NCI-H2081 treated with DMSO at 0.1 percent for 48 hours (cell line): ENCODE measurements at regions not wholly inside any gene's neighbourhood (a gene's known extent, or its start where the extent isn't known, plus 50 kb on each side); places are given as distances from the start of the nearest gene placed in this dataset.

ENCODE experiments used
- DNase-seq: peaks from one replicate; lab custom pipeline; 2025; lab: John Stamatoyannopoulos, UW

DNA sequence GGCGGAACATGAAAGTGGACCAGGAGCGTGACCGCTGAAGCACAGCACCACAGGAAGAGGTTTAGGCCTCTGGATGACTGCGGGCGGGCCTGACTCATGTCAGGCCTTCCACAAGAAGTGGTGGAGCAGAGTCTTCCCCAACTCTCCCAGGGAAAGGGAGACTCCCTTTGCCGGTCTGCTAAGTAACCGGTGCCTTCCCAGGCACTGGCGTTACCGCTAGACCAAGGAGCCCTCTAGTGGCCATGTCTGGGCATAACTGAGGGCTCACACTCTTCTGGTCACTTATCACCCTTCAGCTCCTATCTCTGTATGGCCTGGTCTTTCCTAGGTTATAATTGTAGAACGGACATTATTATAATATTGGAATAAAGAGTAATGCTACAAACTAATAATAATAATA, 1931.9 kb downstream of the TP53TG3F start:
- peak; percentile 19 for DNase-seq

DNA sequence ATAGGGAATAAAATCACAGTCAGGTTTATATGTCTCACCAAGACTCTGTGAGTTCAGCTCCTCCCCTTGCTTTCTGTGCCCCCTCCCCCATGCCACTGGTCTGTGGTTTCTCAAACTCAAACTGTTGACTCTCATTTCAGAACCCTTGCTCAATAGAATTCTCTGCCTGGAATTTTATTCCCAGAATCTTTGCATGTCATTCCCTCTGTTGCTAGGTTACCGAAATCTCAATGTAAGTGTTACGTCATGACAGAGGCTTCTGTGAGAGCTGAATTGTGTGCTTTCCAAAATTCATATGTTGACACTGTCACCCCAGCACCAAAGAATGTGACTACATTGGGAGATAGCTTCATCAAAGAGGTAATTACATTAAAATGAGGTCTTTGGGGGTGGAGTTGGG, 1938.8 kb downstream of the TP53TG3F start:
- DNase-seq: no peak

DNA sequence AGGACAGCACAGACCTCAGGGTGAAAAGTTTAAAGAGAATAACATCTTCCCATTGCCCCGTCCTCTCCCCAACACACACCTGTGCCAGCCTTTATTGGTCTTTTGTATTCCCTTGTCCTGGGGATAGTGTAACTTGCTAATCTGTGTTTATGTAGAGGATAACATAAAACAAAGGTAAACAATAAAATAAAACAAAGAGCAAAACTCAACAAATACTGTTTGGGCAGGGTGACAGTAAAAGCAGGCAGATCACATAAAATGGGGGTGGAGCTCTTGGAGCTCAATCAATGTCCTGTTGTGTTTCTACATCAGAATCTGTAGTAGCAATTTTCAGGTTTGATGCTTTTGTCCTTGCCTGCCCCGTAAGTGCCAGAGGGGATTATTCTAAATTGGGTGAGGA, 1939.7 kb downstream of the TP53TG3F start:
- no peak for DNase-seq

DNA sequence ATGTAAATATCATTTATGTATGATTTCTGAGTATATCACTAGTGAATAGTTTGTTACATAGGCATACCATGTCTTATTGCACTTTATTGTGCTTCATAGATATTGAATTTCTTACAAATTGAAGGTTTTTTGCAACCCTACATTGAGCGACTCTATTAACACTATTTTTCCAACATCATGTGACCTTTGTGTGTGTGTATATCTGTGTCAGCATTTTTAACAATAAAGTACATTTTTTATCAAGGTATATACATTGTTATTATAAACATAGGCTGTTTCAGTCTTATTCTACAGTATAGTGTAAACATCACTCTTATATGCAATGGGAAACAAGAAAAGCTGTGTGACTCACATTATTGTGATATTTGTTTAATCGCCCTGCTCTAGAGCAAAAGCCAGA, 1944.9 kb downstream of the TP53TG3F start:
- no peak for DNase-seq

DNA sequence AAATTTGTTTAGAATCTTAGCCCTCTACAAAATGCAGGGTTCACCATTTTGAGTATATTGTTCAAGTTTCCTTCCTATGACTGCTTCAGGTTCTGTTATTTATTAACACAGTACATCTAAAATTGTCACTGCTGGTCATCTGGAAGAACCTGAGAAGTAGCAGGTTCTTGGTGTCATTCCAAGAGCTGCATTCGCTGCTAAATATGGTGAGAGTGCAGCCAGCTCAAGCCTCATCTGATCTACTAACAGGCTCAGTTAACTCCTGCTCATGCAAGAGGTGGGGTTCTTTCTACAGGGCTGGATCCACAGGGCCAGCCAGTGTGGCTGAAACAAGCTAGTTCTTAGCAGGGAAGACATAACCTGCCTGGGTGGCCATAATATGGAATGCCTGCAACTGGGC, 1946.1 kb downstream of the TP53TG3F start:
- DNase-seq: no peak

DNA sequence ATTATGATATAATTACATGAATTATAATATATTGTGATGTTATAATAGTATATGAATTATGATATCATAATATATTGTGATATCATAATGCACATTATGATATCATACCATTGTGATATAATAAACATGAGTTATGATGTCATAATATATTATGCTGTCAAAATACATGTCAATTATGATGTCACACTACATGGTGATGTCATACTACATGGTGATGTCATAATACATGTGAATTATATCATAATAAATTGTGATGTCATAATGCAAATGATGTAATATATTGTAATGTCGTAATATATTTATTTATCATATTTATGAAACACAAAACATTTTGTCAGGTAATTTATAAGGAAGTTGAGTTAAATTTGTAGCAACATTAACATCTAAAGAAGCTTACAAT, 1950.1 kb downstream of the TP53TG3F start:
- DNase-seq: no peak

DNA sequence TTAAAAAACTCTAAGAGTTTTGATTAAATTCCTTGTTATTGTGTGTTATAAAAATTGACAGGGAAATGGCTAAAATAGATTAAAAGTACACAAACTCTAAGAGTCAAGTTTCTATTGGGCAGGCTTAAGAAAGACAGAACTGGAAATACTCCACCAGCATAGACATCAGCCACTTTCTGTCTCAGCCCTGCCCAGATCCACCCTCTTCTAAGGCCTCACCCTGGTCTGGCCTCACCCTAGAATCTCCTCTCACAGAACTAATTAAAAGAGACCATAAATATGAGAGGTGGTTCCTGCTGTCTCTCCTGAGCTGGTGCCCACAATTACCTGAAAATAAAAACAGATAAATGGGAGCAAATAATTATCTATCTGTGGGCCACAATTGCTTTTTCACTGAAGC, 1951.0 kb downstream of the TP53TG3F start:
- no peak for DNase-seq

DNA sequence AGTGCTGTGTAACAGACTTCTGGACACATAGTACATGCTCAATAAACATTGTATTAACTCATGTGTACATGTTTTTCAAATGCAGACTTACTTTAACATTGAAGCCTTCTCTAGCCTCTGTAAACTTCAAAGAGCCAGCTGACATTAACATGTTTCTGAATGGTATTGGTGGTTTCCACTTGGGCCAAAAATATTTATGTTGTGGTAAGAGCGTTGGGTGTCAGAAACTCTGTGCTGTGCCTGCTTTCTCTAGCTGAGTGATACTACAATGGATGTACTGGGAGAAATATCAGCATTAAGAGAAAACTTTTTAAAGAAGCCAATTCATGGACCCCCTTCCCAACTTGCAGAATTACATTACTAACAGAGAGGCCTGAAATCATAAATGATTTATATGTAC, 1951.7 kb downstream of the TP53TG3F start:
- no peak for DNase-seq

DNA sequence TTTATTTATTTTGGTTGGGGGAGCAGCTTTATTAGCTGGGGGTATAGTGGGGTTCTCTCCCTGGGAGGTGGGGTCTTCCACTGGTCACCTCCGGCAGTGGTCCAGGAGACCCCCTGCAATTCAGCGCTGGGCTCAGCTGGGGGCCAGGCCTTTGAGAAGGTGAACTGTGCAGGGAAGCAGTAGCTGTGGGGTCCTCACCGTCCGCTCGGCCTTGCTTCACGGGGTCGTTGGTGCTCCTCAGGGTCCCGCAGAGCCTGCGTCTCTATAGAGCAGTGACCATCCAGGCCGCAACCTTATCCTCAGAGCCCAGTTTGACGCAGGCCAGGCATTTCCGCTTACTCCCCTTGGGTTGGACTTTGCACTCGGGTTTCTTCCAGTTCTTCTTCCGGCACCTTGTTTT, 1954.7 kb downstream of the TP53TG3F start:
- no peak for DNase-seq

DNA sequence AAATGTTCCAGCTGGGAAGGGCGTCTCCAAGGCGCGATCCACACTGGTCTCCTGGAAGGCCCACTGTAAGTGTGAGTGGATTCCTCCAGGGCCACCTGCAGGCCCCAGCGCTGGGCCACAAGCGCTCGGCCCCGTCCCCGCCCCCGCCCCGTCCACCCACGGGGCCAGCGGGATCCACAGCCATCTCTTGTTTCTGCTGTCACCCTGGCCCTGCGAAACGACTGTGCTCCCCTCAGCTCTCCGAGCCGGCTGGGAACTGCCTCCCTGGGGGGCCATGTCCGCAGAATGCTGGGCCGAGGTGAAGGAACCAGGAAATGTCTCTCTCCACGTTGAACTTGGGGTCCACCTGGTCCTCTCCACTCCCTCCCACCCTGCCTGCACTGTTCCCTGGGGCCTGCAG, 1955.2 kb downstream of the TP53TG3F start:
- DNase-seq: no peak

DNA sequence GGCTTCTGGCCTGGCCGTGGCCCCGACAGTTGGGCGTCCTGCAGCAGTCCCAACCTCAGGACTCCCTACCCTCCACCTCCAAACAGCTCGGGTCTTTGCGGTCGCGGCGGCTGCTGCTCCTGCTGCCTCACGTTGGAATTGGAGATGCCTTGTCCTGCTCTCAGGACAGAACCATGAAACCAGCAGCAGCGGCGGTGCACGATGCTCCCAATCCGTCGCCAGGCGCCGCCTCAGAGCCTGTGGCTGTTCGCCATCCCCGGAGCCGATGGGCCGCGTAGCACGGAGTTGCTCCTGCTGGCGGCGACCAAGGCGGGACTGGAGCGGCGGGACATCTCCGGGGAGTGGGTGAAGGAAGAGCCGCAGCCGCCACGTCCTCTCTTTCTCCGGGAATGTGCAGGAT, 1965.9 kb downstream of the TP53TG3F start:
- no peak for DNase-seq

DNA sequence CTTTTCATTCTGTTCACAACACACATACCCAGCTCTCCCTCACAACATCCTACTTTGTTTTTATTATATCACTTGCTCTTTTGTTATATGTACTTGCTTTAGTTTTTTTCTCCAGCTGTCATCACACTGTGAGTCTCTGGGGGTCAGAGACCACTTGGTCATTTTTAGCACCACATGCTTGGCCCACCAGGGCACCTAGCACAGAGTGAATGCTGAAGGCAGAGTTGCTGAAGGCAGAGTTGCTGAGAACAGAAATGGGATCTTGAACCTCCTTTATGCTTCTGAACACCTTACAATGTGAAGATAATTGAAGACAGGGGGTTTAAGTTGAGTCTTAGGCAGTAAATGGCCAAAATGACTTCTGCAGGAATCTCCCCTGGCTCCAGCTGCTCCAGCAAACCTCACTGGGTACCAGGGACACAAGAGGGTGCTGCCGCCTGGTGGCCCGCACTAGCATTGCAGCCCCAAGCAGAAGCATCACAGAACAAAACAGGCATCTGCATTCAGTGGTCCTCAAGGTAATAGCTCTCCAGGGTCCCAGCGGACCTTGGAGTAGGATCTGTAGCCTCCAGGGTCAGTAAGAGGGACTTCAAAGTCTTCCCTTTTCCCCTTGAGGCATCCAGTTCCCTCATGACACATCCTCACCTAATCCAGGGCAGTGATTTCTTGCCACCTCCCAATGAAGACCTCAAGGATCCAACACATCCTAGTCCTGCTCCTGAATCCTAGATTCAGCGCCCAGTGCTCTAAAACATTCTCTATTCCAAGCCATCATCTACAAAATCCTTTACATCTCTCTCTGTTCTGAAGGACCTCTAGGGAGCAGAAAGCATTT, 1972.6 kb downstream of the TP53TG3F start:
- DNase-seq: no peak

DNA sequence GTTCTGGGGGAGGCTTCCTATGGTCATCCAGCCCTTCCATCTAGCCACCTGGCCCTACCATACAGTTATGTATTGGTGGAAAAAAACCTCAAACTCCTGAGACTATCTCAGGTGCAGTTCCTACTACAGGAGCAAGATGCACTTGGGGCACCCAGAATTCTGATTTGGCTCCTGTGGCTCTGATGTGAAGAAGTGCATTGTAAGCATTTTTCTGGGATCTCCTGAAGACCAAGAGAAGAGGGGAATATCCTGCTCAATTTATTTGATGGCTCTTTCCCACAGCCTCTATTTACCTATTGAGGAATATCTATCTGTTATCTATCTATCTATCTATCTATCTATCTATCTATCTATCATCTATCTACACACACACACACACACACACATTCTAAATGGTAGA, 1981.5 kb downstream of the TP53TG3F start:
- no peak for DNase-seq

DNA sequence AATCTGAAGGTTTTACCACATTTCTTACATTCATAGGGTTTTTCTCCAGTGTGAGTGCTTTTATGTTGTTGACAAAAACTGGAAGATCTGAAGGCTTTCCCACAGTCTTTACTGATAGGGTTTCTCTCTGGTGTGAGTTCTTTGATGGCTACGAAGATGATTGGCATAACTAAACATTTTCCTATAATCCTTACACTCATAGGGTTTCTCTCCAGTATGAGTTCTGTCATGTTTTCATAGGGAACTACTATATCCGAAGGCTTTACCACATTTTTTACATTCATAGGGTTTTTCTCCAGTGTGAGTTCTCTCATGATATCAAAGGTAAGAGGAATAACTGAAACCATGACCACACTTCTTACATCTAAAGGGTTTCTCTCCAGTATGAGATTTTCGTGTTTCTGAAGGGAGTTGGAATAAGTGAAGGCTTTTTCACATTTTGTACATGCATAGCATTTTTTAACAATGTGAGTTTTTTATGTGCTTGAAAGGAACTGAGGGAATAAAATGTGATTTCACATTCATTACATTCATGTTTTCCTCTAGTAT, 1987.7 kb downstream of the TP53TG3F start:
- no peak for DNase-seq

DNA sequence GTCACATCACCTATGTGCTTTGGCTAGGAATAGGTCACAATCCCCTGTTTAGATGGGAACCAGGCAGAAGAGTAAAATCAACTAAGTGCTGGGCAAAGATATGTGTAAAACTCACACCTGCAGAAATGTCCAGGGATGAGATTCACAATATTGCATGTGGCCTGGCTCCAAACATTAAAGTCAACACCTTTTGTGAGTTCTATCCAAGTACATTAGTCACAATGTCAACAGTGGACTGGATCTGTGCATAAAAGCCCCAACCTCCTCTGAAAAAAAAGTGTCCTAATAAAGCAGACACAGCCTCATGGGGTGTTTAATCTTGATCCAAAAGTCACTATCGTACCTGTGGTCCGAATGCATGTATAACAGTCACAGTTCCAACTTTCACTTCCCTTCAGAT, 1990.3 kb downstream of the TP53TG3F start:
- DNase-seq: no peak

DNA sequence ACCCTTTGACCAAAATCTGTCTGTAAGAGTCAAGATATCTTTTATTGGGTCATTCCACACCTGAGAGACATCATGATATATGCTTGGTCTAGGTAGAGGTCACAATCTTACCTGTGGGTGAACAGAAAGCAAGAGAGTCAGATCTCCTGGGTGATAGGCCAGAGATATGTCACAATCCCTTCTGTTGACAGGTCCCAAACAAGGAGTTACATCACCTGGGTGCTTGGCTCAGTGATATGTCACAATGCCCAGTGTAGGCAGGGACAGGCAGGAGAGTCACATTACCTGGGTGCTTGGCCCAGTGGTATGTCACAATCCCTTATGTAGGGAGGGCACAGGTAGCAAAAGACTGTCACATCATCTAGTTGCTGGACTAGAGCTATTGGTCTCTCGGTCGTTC, 1991.2 kb downstream of the TP53TG3F start:
- no peak for DNase-seq

DNA sequence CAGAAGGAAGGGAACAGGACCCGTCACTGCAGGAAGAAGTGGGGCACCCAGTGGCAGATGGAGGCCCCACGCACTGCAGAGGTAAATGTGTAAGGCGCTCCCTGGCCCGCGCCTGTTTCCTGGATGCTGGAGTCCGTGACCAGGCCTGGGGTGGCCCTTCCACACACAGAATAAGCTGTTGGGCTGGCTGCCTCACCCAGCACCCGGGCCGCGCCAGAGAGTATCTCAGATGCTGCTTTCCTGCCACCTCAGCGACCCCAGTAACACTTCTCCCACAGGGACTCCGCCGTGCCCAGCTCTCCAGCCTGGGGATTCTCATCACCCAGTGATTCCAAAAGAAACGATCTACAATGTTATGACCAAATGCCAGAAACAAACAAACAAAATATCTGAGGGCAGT, 1993.1 kb downstream of the TP53TG3F start:
- no peak for DNase-seq

DNA sequence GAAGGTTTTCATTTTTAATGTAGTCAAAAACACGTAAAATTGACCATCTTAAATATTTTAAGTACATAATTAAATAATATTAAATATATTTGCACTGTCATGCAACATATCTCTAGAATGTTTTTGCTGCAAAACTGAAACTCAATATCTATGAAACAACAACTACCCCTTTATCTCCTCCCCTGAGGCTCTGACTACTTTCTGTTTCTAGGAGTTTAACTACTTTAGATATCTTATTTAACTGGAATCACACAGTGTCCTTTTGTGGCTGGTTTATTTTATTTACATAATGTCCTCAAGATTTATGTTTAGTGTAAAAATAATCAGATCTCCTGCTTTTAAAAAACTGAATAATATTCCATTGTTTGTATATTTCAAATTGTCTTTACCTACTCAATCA, 2003.9 kb downstream of the TP53TG3F start:
- no peak for DNase-seq

DNA sequence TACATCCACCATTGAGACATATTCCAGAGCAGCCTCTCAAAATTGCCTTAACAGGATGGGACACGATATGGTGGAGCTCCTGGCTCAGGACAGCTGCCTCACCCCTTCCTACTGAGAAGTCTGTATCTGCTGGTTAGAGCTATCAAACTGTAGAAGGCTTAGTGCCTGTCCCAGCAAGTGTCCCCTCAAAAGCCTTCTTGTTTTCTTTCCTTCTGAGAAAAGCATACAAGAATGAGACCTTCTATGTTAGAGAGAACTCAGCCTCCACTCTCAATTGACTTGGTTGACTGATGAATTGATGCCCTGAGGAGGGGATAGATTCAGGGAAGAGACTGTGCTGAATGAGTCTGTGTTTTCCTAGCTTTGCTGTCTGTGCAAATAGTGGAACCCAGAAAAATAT, 2020.9 kb downstream of the TP53TG3F start:
- no peak for DNase-seq

DNA sequence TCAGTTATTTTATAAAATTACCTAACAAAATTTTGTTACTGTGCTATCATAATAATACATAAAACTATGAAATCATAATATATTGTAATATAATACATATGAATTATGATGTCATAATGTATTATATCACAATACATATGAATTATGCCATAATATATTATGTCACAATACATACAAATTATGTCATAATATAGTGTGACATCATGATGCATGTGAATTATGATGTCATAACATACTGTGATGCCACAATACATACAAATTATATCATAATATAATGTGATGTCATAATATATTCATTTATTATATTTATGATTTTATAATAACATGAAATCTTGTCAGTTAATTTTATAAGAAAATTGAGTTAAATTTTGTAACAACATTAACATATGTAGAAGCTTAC, 2021.6 kb downstream of the TP53TG3F start:
- DNase-seq: no peak

DNA sequence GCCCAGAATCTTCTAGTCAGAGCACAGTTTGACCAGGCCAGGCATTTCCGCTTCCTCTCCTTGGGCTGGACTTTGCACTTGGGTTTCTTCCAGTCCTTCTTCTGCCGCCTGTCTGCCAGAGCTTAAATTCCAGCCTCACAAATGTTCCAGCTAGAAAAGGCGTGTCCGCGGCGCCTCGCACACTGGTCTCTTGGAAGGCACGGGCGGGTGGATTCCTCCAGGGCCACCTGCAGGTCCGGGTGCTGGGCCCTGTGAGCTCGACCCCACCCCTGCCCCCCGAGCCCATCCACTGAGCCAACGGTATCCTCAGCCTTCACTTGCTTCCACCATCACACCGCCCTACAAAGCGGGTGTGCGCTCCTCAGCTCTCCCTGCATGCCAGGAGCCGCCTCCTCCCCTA, 2026.5 kb downstream of the TP53TG3F start:
- DNase-seq: no peak

DNA sequence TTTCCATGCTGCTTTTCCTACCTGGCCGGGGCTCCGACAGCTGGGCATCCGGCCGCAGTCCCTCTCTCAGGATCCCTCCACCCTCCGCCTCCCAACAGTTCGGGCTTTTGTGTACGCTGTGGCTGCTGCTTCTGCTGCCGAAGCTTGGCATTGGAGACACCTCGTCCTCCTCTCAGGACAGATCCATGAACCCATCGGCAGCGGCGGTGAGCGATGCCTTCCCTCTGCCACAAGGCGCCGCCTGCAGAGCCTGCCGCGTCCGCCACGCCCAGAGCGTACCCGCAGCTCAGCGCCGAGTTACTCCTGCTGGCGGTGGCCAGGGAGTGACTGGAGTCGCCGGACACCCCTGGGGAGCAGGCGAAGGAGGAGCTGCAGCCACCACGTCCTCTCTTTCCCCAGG, 2032.8 kb downstream of the TP53TG3F start:
- DNase-seq: no peak

DNA sequence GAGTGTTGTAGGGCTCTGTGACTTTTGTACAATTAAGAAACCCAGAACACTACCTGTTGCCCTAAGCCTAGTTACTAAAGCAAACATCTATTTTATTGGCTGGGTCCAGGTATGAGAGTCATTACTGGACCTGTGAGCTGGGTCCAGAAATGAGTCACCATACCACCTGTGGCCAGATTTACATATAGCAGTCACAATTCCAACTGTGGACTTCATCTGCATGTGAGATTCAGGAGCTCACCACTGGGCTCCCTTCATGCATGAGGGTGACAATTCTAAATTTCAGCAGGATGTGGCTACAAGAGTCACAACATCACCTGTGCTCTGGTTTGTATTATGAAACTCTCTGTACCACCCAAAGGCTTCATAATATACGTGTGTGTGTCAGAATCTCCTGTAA, 2038.0 kb downstream of the TP53TG3F start:
- no peak for DNase-seq
